Panc1 (cell line): ENCODE measurements at regions not wholly inside any gene's neighbourhood (a gene's known extent, or its start where the extent isn't known, plus 50 kb on each side); places are given as distances from the start of the nearest gene placed in this dataset.

Experiments used
- ATAC-seq: fragments of 200-7000 bp; cut with Tn5 transposase; 2 replicates; pipeline ENCODE4 v1.9.1; 2020; ENCODE audit warnings: mild to moderate bottlenecking, moderate library complexity
- BruUV-seq: library from RNA; stranded (reverse); fragments of 400-500 nt; replicated peaks from 2 replicates; lab custom pipeline; 2021; lab: Mats Ljungman, UMichigan
- CTCF ChIA-PET: fragments of 300-600 bp; sonication (Branson Sonifier 250); formaldehyde crosslinking; loops from one replicate; lab custom pipeline; 2022; ENCODE audit warnings: antibody characterized with exemption; lab: Charles Lee
- POLR2A ChIA-PET: fragments of 300-600 bp; sonication (Branson Sonifier 250); formaldehyde crosslinking; loops from one replicate; lab custom pipeline; 2022; ENCODE audit warnings: antibody characterized with exemption; lab: Charles Lee
- DNase-seq: peaks from one replicate; pipeline ENCODE4 v3.0.0-alpha.2; 2010; ENCODE audit warnings: low read depth, low spot score
- H3K27ac ChIP-seq: 2 replicates; pipeline ENCODE4 v1.5.1; 2011; ENCODE audit warnings: mild to moderate bottlenecking, low read length, inconsistent platforms
- H3K27me3 ChIP-seq: fragments of 200-500 bp; sonication (Bioruptor generic); 2 replicates; pipeline ENCODE4 v1.6.0; 2014; ENCODE audit warnings: low read length, inconsistent platforms; ENCODE audit not compliant: control insufficient read depth, insufficient read depth
- H3K36me3 ChIP-seq: fragments of 200-500 bp; sonication (Bioruptor generic); 2 replicates; pipeline ENCODE4 v1.5.1; 2014; ENCODE audit warnings: inconsistent platforms, mild to moderate bottlenecking, low read length, moderate library complexity; ENCODE audit not compliant: control insufficient read depth, insufficient read depth
- H3K4me1 ChIP-seq: 2 replicates; pipeline ENCODE4 v1.5.1; 2011; ENCODE audit warnings: inconsistent platforms, mild to moderate bottlenecking, low read length, moderate library complexity; ENCODE audit not compliant: control insufficient read depth, insufficient read depth
- H3K4me3 ChIP-seq, 2 experiments: 2 replicates each; pipeline ENCODE4 v1.5.1; 2011 to 2012; ENCODE audit warnings: low read depth in 2 of 2, low read length in 2 of 2, mild to moderate bottlenecking in 2 of 2, inconsistent platforms in 1 of 2, moderate library complexity in 1 of 2
- H3K9me3 ChIP-seq: fragments of 200-500 bp; sonication (Bioruptor generic); 2 replicates; pipeline ENCODE4 v1.5.1; 2014; ENCODE audit warnings: low read depth, mild to moderate bottlenecking, inconsistent platforms, low read length, moderate library complexity; ENCODE audit not compliant: control insufficient read depth, insufficient read depth
- POLR2AphosphoS5 ChIP-seq: IDR thresholded peaks from 2 replicates; pipeline ENCODE4 v1.6.1; 2012; ENCODE audit warnings: mild to moderate bottlenecking, low read depth, low read length, moderate library complexity
- REST ChIP-seq, 2 experiments: IDR thresholded peaks; 2 replicates each; pipeline ENCODE4 v1.6.1; 2011 to 2012; ENCODE audit warnings: low read depth in 2 of 2, control low read depth in 1 of 2, low read length in 1 of 2, mild to moderate bottlenecking in 1 of 2, moderate library complexity in 1 of 2; ENCODE audit not compliant: insufficient read depth in 1 of 2
- SIN3A ChIP-seq: IDR thresholded peaks from 2 replicates; pipeline ENCODE4 v1.6.1; 2012; ENCODE audit warnings: low read depth, mild to moderate bottlenecking, low read length, moderate library complexity, borderline replicate concordance; ENCODE audit not compliant: insufficient read depth
- TCF7L2 ChIP-seq: IDR thresholded peaks from 2 replicates; pipeline ENCODE4 v1.6.1; 2011; ENCODE audit warnings: mild to moderate bottlenecking, low read depth, low read length, inconsistent platforms
- in situ Hi-C: cut with HindIII; loops from 2 replicates; pipeline ENCODE4 v1.10.0; 2016; ENCODE audit warnings: low sequenced_read_pairs, low pct_unique_long_range_greater_than_20kb
- intact Hi-C: fragments of 100-400 bp; cut with micrococcal nuclease; formaldehyde crosslinking; loops from one replicate; pipeline ENCODE4 v1.10.0; 2022; ENCODE audit not compliant: unreplicated experiment
- TF ChIP-seq, protein P1 (sequence below): fragments of 450-650 bp; IDR thresholded peaks from 2 replicates; pipeline ENCODE4 v1.5.1; 2017; ENCODE audit warnings: mild to moderate bottlenecking

- in situ Hi-C loops, result no loop called here
- BruUV-seq, result no TSS peak
- no peak for DNase-seq
- no peak for ATAC-seq
- Histone ChIP-seq H3K27ac (no peak overlapping the region), H3K27me3 (no peaks in the 10 kb centered on the region), H3K4me3 (no peak overlapping the region), H3K9me3 (peaks cover 3% of the 10 kb centered on the region; the same call in 1 of the 2 replicates), H3K36me3 (no peaks in the 10 kb centered on the region), H3K4me1 (no peaks in the 10 kb centered on the region)
- ChIA-PET POLR2A (no interaction called here), CTCF (no interaction called here)
- TF ChIP-seq, protein P1, sequence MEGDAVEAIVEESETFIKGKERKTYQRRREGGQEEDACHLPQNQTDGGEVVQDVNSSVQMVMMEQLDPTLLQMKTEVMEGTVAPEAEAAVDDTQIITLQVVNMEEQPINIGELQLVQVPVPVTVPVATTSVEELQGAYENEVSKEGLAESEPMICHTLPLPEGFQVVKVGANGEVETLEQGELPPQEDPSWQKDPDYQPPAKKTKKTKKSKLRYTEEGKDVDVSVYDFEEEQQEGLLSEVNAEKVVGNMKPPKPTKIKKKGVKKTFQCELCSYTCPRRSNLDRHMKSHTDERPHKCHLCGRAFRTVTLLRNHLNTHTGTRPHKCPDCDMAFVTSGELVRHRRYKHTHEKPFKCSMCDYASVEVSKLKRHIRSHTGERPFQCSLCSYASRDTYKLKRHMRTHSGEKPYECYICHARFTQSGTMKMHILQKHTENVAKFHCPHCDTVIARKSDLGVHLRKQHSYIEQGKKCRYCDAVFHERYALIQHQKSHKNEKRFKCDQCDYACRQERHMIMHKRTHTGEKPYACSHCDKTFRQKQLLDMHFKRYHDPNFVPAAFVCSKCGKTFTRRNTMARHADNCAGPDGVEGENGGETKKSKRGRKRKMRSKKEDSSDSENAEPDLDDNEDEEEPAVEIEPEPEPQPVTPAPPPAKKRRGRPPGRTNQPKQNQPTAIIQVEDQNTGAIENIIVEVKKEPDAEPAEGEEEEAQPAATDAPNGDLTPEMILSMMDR, result no peak
- TF ChIP-seq REST (IDR thresholded peaks at IDR 0.05; ENCODE audit: insufficient read depth in 1 of 2, low read depth in 2 of 2, low read length in 1 of 2) (no peak), TCF7L2 (no peak), SIN3A (no peak), POLR2AphosphoS5 (no peak)
- intact Hi-C loops, result no loop called here
These were observed 811.8 kb downstream of the RAB28 start for GRCh38 chr4:12672303-12672702.

DNA sequence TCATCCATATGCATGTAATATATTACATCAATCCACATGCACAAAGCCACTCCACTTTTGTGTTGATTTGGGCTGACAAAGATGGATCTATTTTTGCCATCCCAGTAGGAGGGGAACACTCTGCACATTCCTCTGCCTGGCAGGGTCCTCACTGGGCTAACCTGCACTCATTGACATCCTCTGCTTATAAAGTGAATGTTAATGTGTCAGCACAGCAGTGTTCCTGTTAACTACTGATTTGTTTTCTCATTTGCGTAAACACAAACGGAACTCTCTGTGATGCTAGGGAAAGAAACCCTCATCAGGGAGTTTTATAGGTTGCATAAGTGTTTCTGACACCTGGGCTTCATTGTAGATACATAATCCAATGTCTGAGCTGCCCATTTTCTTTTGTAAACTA lies 826.0 kb downstream of the RAB28 start:
- Histone ChIP-seq H3K27me3 (no peaks in the 10 kb centered on the region), H3K36me3 (no peaks in the 10 kb centered on the region), H3K4me1 (no peaks in the 10 kb centered on the region), H3K27ac (no peak overlapping the region), H3K4me3 (no peak overlapping the region), H3K9me3 (no peaks in the 10 kb centered on the region)
- ATAC-seq (no peak), DNase-seq (no peak)
- CTCF ChIA-PET, result no interaction called here
- POLR2A ChIA-PET, result no interaction called here
- in situ Hi-C loops (no loop called here), intact Hi-C loops (no loop called here)
- no peak for TF ChIP-seq SIN3A
- TF ChIP-seq, protein P1, result no peak
- TF ChIP-seq TCF7L2, result no peak
- TF ChIP-seq REST (IDR thresholded peaks at IDR 0.05; ENCODE audit: insufficient read depth in 1 of 2, low read depth in 2 of 2, low read length in 1 of 2), result no peak
- no peak for TF ChIP-seq POLR2AphosphoS5
- BruUV-seq, result no TSS peak
